Cortex of kidney (tissue), 1 donor: ENCODE measurements at regions not wholly inside any gene's neighbourhood (a gene's known extent, or its start where the extent isn't known, plus 50 kb on each side); places are given as distances from the start of the nearest gene placed in this dataset.

Source experiments
- DNase-seq: peaks from one replicate; lab custom pipeline; 2025; lab: John Stamatoyannopoulos, UW

GRCh38 chr21:39105341-39105765, 77.9 kb downstream of the PSMG1 start:
- no peak for DNase-seq

DNA sequence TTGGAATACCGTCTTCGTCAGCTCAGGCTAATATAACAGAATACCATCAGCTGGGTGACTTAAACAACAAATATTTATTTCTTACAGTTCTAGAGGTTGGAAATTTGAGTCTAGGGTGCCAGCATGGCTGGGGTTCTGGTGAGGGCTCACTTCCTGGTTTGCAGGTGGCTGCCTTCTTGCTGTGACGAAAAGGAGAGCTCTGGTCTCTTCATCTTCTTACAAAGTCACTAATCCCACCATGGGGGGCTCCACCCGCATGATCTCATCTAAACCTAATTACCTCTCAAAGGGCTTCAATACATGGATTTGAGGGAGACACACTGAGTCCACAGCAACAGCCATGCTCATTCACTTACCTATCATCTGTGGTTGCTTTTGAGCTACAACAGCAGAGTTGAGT, 78.3 kb downstream of the PSMG1 start:
- no peak for DNase-seq

- DNase-seq, result no peak
Observed at GRCh38 chr21:39103689-39104088, 79.6 kb downstream of the PSMG1 start.

- DNase-seq, result no peak
Observed at GRCh38 chr21:39099859-39100258, 83.4 kb downstream of the PSMG1 start.

- DNase-seq, result no peak
Observed at GRCh38 chr21:39098696-39099200, 84.5 kb downstream of the PSMG1 start.

DNA sequence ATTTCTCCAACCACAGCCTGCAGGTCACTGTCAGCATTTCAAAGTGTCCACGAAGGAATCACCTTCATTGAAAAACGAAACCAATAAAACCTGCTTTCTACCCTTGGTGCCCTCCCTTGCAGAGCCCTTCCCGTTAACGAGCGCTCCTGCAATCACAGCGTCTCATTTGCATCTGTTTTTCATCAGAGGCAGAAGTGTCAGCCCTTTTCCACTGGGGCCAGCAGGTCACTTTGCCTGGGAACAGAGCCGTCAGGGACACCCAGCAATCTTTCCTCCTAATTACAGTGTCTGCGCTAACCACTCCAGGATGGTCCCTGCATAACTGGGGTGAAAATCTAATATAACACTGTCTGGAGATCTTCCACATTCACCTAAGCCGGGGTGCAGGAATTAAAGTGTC, 85.3 kb downstream of the PSMG1 start:
- no peak for DNase-seq

GRCh38 chr21:39097335-39097861, 85.9 kb downstream of the PSMG1 start:
- DNase-seq, result no peak

DNA sequence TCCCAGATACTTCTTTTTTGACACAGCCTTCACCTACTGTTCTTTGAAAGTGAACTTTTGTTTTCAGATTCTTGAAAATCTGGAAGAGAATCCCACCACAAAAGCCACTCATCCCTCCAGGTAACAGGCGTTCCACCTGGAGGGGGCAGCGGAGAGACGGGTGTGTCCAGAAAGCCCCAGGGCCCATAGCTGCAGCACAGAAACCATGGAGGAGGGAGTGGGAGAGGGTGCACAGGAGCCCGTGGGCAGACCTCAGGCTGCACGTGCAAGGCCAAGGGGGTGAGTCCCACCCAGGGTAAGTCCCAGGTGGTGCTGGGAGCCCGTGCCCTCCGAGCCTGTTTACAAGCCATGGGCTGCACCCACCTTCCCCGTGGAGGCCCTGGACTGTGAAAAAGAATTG, 86.5 kb downstream of the PSMG1 start:
- no peak for DNase-seq

GRCh38 chr21:39095681-39096080, 87.6 kb downstream of the PSMG1 start:
- DNase-seq, result no peak

GRCh38 chr21:39094847-39095579, 88.2 kb downstream of the PSMG1 start:
- no peak for DNase-seq

DNA sequence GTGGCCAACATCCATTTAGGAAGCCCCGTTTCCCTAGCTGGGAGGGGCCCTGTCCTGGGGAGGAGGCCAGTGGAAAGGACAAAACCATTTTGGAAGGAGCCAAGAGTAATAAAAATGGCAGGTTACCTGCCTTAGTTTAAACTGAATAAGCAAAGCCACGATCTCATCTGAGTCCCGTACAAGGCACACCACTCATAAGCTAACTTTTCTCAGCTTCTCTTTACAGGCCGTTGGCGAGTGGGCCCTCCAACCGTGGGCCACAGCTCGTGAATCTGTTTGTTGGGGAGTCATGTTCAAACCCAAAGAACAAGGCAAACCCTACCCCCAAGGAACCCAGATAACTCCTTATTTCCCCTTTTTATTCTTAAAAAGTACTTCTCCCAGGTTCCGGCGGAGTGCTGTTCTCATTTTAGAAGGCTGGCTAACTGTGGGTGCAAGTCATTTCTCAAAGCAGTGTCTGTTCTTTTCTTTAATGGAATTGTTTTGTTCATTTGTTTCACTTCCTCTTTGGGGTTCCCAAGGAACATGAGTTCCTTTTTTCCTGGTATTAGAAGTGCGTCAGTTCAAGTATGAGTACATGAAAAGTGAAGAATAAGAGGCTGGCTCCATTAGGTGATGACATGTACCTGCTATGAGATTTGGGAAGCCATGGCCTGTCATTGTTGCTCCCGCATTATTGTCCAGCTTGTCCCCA, 89.0 kb downstream of the PSMG1 start:
- no peak for DNase-seq

- no peak for DNase-seq
Observed at GRCh38 chr21:39093526-39093925, 89.7 kb downstream of the PSMG1 start.

GRCh38 chr21:39088831-39089380, 94.3 kb downstream of the PSMG1 start:
- DNase-seq, result no peak

- DNase-seq, result no peak
Observed at GRCh38 chr21:39088031-39088370, 95.2 kb downstream of the PSMG1 start.

GRCh38 chr21:39087238-39088030, 95.8 kb downstream of the PSMG1 start:
- no peak for DNase-seq

- DNase-seq, result no peak
Observed at GRCh38 chr21:39086547-39086946, 96.7 kb downstream of the PSMG1 start.

DNA sequence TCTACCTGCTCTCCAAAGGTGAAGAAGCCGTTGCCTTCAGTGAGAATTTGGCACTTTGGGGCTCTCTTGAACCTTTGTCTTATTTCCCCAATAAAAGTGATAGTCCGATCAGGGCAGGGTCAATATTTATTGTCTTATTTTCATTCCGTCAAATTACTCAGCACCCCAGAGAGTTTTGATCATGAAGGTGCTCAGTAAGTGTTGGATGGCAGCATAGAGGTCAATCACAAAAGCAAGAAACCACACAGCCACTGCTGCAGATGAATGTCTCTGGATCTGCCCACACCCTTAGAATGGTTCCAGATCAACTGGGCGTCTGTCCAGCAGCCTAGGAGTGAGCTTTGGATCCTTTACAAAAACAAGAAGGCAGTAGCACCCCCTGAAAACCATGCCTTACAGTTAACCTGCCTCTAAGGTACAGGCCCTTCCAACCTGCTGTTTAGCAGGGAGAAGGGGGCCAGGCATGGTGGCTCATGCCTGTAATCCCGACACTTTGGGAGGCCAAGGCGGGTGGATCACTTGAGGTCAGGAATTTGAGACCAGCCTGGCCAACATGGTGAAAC, 97.3 kb downstream of the PSMG1 start:
- no peak for DNase-seq

GRCh38 chr21:39084979-39085729, 98.1 kb downstream of the PSMG1 start:
- DNase-seq, result no peak

DNA sequence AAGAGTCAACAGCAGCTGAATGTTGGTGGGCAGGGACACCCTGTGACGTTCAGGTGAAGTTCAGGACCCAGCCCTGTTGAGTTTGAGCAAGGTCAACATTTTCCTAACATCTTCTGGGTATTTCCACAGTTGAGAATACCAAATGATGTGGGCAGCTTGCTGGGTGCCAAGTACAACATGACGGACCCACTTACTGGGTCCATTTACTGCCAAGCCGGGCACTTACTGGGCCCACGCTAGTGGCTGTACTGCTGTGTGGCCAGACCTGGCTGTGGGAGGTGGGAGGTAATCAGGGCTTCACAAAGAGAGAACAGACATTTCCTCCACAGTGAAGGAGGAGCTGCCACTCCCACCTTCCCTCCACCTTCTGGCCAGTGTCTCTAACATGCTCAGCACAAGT, 99.2 kb downstream of the PSMG1 start:
- no peak for DNase-seq

- DNase-seq, result no peak
Observed at GRCh38 chr21:39083377-39084008, 99.8 kb downstream of the PSMG1 start.
